ENCODE measurements at regions not wholly inside any gene's neighbourhood (a gene's known extent, or its start where the extent isn't known, plus 50 kb on each side); places are given as distances from the start of the nearest gene placed in this dataset.

DNA sequence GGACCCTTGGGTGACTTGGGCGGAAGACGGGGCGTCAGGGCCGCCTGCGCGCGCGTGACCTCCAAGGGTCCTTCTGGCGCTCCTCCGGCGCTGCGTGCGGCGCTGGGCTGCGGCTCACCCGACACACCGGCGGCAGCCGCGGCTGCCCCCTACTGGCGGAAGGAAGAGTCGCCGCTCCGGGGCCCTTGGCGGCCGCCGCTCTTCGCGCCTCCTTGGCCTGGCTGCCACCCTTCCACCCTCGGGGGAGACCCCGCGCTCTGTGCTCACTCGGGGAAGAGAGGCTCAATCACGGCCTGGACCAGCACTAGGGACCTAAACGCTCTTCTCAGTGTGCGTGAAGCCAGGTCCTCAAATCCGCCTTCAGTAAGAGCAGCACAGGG lies 89.7 kb downstream of the DMRTA2 start:
- peak overlapping the region in 1 of 3 experiments; percentile 30 for H3K4me3 ChIP-seq (replicated peaks in 1 of 3; ENCODE audit: insufficient read depth in 1 of 3, low read depth in 1 of 3, low read length in 3 of 3)
- no peaks in the 10 kb centered on the region for H3K9me3 ChIP-seq (replicated peaks; ENCODE audit: control insufficient read depth, insufficient read depth, low read length)
- no peaks in the 10 kb centered on the region for H4K20me1 ChIP-seq (replicated peaks; ENCODE audit: control insufficient read depth, extremely low read depth, insufficient read depth, low read length)
- no peaks in the 10 kb centered on the region for H3K79me2 ChIP-seq (ENCODE audit: control insufficient read depth, insufficient read depth, low read length)
- ChIA-PET POLR2A (no interaction called here), CTCF (interaction anchor here (0.6 to 2.7 kb wide), 19 partner anchors 8 to 1861 kb away, joined by 3 to 63 read pairs (median 4); partner anchors contain the start of gene SPATA6)
- H3K36me3 ChIP-seq (ENCODE audit: control insufficient read depth in 2 of 2, extremely low read depth in 1 of 2, insufficient read depth in 2 of 2, low read length in 2 of 2), result no peaks in the 10 kb centered on the region
- H3K9me1 ChIP-seq (replicated peaks; ENCODE audit: control insufficient read depth, extremely low read depth, insufficient read depth, low read length), result no peaks in the 10 kb centered on the region
- peak overlapping the region; percentile 78 for H2AFZ ChIP-seq (ENCODE audit: low read depth, low read length)
- peaks cover 9 to 10% of the 10 kb centered on the region in 2 experiments for H3K27me3 ChIP-seq (ENCODE audit: control insufficient read depth in 2 of 2, insufficient read depth in 2 of 2, low read length in 2 of 2)
- dilution Hi-C loops (cut with MboI; ENCODE audit: extremely low pct_ligation_motif_present, low sequenced_read_pairs) (no loop called here), intact Hi-C loops (cut with micrococcal nuclease) (loop anchor here (1.0 kb wide), 3 partner anchors 15 to 1656 kb away; no protein-coding TSS in a partner anchor)
- H3K27ac ChIP-seq (ENCODE audit: insufficient read depth, low read depth, low read length), result no peak overlapping the region
- TF ChIP-seq CTCF (IDR thresholded peaks at IDR 0.05; ENCODE audit: extremely low read depth in 1 of 2, insufficient read depth in 1 of 2, low read depth in 1 of 2, low read length in 2 of 2) (peak; percentile 72 to 86), MYC (IDR thresholded peaks at IDR 0.05; ENCODE audit: low read depth, low read length) (no peak), EZH2 (IDR thresholded peaks at IDR 0.05; ENCODE audit: borderline replicate concordance, low read depth, low read length, severe bottlenecking) (peak; percentile 12)
- BruUV-seq (replicated peaks), result no TSS peak
- no peak for FAIRE-seq
- peak; percentile 32 for DNase-seq (ENCODE audit: low read depth, low spot score)
- peak overlapping the region; percentile 51 for H3K4me2 ChIP-seq (ENCODE audit: insufficient read depth, low read length)
- H3K9ac ChIP-seq (replicated peaks; ENCODE audit: extremely low read depth, insufficient read depth, low read length), result no peak overlapping the region
- H3K4me1 ChIP-seq (ENCODE audit: control insufficient read depth, extremely low read depth, insufficient read depth, low read length), result peaks cover 3% of the 10 kb centered on the region

DNA sequence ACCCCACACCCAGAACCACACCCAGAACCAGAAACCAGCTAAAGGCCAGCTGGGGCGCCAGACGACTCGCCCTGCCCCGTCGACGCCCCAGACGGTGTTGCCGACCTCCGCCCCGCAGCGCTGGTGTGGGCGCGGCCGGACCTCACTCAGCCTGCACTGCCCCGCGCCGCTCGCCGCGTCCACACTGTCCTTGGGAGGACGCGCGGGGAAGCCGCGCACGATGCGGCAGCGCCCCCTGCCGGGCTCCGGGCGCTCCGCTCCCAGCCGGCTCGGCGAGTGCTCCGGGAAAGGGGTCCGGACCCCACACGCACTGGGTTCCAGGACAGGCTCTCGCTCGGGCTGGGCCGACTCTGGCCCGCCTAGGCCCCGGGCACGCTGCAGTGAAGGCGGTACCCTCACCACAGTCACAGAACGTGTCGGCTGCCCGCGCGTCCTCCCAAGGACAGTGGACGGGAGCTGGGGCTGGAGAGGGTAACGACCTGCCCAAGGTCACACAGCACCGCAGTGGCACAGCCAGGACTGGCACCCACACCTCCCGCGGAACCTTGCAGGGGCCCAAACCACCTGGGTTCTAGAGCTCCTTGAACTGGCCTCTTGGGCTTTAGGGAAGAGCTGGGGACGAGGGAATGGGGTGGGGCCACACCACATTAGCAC lies 90.2 kb downstream of the DMRTA2 start:
- TF ChIP-seq POLR2A (IDR thresholded peaks at IDR 0.05; ENCODE audit: low read depth, low read length) (no peak), MAX (IDR thresholded peaks at IDR 0.05; ENCODE audit: insufficient read depth, insufficient read length) (no peak), MYC (IDR thresholded peaks at IDR 0.05; ENCODE audit: low read depth, low read length) (no peak), POLR2AphosphoS5 (IDR thresholded peaks at IDR 0.05; ENCODE audit: insufficient read depth, low read depth, low read length) (peak; percentile 18), EZH2 (IDR thresholded peaks at IDR 0.05; ENCODE audit: borderline replicate concordance, low read depth, low read length, severe bottlenecking) (no peak), FOS (IDR thresholded peaks at IDR 0.05; ENCODE audit: borderline replicate concordance, insufficient read depth, low read length) (no peak), JUN (IDR thresholded peaks at IDR 0.05; ENCODE audit: borderline replicate concordance, insufficient read depth, insufficient read length, low read depth) (no peak), GATA2 (IDR thresholded peaks at IDR 0.05; ENCODE audit: insufficient read depth, insufficient read length, low read depth, low read length) (no peak), CTCF (IDR thresholded peaks at IDR 0.05; ENCODE audit: extremely low read depth in 1 of 2, insufficient read depth in 1 of 2, low read depth in 1 of 2, low read length in 2 of 2) (peak; percentile 91 to 95)
- CTCF ChIA-PET, result interaction anchor here (0.6 to 2.7 kb wide), 19 partner anchors 8 to 1861 kb away, joined by 3 to 63 read pairs (median 4); partner anchors contain the start of gene SPATA6
- POLR2A ChIA-PET, result no interaction called here
- Histone ChIP-seq H3K4me1 (ENCODE audit: control insufficient read depth, extremely low read depth, insufficient read depth, low read length) (peaks cover 3% of the 10 kb centered on the region), H3K9me3 (replicated peaks; ENCODE audit: control insufficient read depth, insufficient read depth, low read length) (no peaks in the 10 kb centered on the region), H4K20me1 (replicated peaks; ENCODE audit: control insufficient read depth, extremely low read depth, insufficient read depth, low read length) (no peaks in the 10 kb centered on the region), H3K79me2 (ENCODE audit: control insufficient read depth, insufficient read depth, low read length) (no peaks in the 10 kb centered on the region), H2AFZ (ENCODE audit: low read depth, low read length) (peak overlapping the region; percentile 78), H3K4me2 (ENCODE audit: insufficient read depth, low read length) (peak overlapping the region; percentile 51), H3K4me3 (replicated peaks in 1 of 3; ENCODE audit: insufficient read depth in 1 of 3, low read depth in 1 of 3, low read length in 3 of 3) (peak overlapping the region in 1 of 3 experiments; percentile 30), H3K27ac (ENCODE audit: insufficient read depth, low read depth, low read length) (no peak overlapping the region), H3K9ac (replicated peaks; ENCODE audit: extremely low read depth, insufficient read depth, low read length) (no peak overlapping the region), H3K27me3 (ENCODE audit: control insufficient read depth in 2 of 2, insufficient read depth in 2 of 2, low read length in 2 of 2) (peaks cover 9 to 10% of the 10 kb centered on the region in 2 experiments), H3K9me1 (replicated peaks; ENCODE audit: control insufficient read depth, extremely low read depth, insufficient read depth, low read length) (no peaks in the 10 kb centered on the region), H3K36me3 (ENCODE audit: control insufficient read depth in 2 of 2, extremely low read depth in 1 of 2, insufficient read depth in 2 of 2, low read length in 2 of 2) (no peaks in the 10 kb centered on the region)
- DNase-seq (ENCODE audit: low read depth, low spot score) (peak; percentile 46), FAIRE-seq (peak; percentile 56)
- no TSS peak for BruUV-seq (replicated peaks)
- dilution Hi-C loops (cut with MboI; ENCODE audit: extremely low pct_ligation_motif_present, low sequenced_read_pairs), result no loop called here
- intact Hi-C loops (cut with micrococcal nuclease), result loop anchor here (1.0 kb wide), 3 partner anchors 15 to 1656 kb away; no protein-coding TSS in a partner anchor
